GM12873 (cell line): ENCODE measurements at regions not wholly inside any gene's neighbourhood (a gene's known extent, or its start where the extent isn't known, plus 50 kb on each side); places are given as distances from the start of the nearest gene placed in this dataset.

Experiments
- CTCF ChIP-seq: IDR thresholded peaks from 2 replicates; pipeline ENCODE4 v1.5.1; 2012; ENCODE audit warnings: low read depth, mild to moderate bottlenecking, moderate library complexity, low read length, control low read depth; ENCODE audit not compliant: insufficient read depth; ENCODE audit errors: missing control alignments

- no peak for TF ChIP-seq CTCF
Observed at GRCh38 chr10:71073451-71074175, 138.8 kb upstream of the UNC5B start.

GRCh38 chr10:71074176-71074755 lies 138.1 kb upstream of the UNC5B start:
- no peak for TF ChIP-seq CTCF

GRCh38 chr10:71075086-71075758 lies 137.1 kb upstream of the UNC5B start:
- no peak for TF ChIP-seq CTCF

GRCh38 chr10:71075759-71076472 lies 136.5 kb upstream of the UNC5B start:
- TF ChIP-seq CTCF = no peak

GRCh38 chr10:71076473-71077142 lies 135.8 kb upstream of the UNC5B start:
- TF ChIP-seq CTCF = no peak

GRCh38 chr10:71077143-71077581 lies 135.2 kb upstream of the UNC5B start:
- TF ChIP-seq CTCF = no peak
